ENCODE measurements at regions not wholly inside any gene's neighbourhood (a gene's known extent, or its start where the extent isn't known, plus 50 kb on each side); places are given as distances from the start of the nearest gene placed in this dataset.

DNA sequence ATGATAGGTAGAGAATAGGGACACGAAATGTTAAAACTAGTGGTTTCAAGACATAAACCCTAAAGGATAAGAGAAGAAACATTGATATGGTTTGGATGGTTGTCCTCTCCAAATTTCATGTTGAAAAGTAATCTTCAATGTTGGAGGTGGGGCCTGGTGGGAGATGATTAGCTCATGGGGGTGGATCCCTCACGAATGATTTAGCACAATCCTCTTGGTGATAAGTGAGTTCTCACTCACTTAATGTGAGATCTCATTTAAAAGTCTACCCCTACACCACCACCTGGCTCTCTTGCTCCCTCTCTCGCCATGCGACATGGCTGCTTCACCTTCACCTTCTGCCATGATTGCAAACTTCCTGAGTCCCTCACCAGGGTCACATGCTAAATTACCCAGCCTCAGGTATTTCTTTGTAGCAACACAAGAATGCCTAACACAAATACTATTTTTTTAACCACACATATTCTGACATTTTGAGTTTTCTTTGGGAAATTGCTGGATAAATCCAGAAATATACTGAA, 242.4 kb upstream of the PHF14 start:
- no peak for DNase-seq
- Histone ChIP-seq H3K4me3 (no peak overlapping the region), H3K27ac (no peak overlapping the region), H3K27me3 (no peaks in the 10 kb centered on the region), H3K4me1 (no peaks in the 10 kb centered on the region), H3K36me3 (no peaks in the 10 kb centered on the region), H3K9me3 (no peaks in the 10 kb centered on the region)
- intact Hi-C loops (cut with DNase I; ENCODE audit: low total_unique reads): no loop called here
- TF ChIP-seq, protein P1, sequence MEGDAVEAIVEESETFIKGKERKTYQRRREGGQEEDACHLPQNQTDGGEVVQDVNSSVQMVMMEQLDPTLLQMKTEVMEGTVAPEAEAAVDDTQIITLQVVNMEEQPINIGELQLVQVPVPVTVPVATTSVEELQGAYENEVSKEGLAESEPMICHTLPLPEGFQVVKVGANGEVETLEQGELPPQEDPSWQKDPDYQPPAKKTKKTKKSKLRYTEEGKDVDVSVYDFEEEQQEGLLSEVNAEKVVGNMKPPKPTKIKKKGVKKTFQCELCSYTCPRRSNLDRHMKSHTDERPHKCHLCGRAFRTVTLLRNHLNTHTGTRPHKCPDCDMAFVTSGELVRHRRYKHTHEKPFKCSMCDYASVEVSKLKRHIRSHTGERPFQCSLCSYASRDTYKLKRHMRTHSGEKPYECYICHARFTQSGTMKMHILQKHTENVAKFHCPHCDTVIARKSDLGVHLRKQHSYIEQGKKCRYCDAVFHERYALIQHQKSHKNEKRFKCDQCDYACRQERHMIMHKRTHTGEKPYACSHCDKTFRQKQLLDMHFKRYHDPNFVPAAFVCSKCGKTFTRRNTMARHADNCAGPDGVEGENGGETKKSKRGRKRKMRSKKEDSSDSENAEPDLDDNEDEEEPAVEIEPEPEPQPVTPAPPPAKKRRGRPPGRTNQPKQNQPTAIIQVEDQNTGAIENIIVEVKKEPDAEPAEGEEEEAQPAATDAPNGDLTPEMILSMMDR (IDR thresholded peaks at IDR 0.05): no peak
- TF ChIP-seq POLR2A (IDR thresholded peaks at IDR 0.05) (no peak), POLR2AphosphoS5 (IDR thresholded peaks at IDR 0.05) (no peak), EP300 (IDR thresholded peaks at IDR 0.05) (no peak)
- 65 to 77% (median 70%) methylated on average over 4 of the region's 4 CpGs for WGBS, 5 donors

DNA sequence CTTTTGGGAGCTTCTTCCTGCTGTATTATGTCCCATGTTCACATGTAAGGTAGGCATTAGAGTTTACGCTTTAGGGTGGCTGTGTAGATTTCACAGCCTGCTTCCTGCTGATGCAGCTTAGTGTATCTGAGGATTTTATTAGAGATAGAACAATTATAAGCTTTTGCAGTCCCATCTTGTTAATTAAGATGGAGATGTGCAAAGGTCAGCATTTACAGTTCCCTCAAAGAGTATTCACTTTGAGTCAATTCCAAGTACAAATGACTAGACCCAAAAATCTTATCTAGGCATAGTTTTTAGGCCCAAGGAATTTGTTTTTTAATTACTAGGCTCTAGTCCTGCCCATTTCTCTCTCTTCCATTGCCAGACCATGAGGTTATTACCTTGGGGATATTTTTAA, 239.9 kb upstream of the PHF14 start:
- intact Hi-C loops (cut with DNase I; ENCODE audit: low total_unique reads): no loop called here
- WGBS, 5 donors: 94 to 100% (median 99%) methylated on average over 1 of the region's 1 CpG
- no peaks in the 10 kb centered on the region for H3K27me3 ChIP-seq
- no peak overlapping the region for H3K27ac ChIP-seq
- no peaks in the 10 kb centered on the region for H3K9me3 ChIP-seq
- DNase-seq: no peak
- H3K36me3 ChIP-seq: no peaks in the 10 kb centered on the region
- no peaks in the 10 kb centered on the region for H3K4me1 ChIP-seq
- TF ChIP-seq EP300 (IDR thresholded peaks at IDR 0.05) (no peak), POLR2AphosphoS5 (IDR thresholded peaks at IDR 0.05) (no peak), POLR2A (IDR thresholded peaks at IDR 0.05) (no peak)
- TF ChIP-seq, protein P1 (IDR thresholded peaks at IDR 0.05): no peak
- H3K4me3 ChIP-seq: no peak overlapping the region

DNA sequence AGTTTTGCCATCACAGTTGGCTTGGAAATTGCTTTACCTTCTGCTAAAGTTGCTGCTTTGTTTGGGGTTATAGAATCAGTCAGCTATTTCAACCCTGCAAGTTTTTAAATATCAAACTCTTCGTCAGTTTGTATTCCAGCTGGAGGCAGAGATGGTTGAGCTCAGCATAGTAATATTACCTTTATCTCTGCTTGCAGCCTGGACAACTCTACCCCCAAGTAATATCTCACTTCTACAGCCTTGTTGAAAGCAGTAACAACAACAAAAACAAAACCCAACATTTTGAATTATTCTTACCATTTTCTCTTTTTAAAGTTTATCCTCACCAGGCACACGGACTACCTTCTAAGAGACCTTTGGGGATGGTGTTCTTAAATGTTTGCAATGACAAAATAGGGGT, 239.1 kb upstream of the PHF14 start:
- Histone ChIP-seq H3K4me1 (no peaks in the 10 kb centered on the region), H3K36me3 (no peaks in the 10 kb centered on the region), H3K9me3 (no peaks in the 10 kb centered on the region), H3K27ac (no peak overlapping the region), H3K4me3 (no peak overlapping the region), H3K27me3 (no peaks in the 10 kb centered on the region)
- intact Hi-C loops (cut with DNase I; ENCODE audit: low total_unique reads): no loop called here
- 73 to 81% (median 77%) methylated on average over 2 of the region's 2 CpGs for WGBS, 5 donors
- TF ChIP-seq POLR2AphosphoS5 (IDR thresholded peaks at IDR 0.05) (no peak), POLR2A (IDR thresholded peaks at IDR 0.05) (no peak), EP300 (IDR thresholded peaks at IDR 0.05) (no peak)
- TF ChIP-seq, protein P1 (IDR thresholded peaks at IDR 0.05): no peak
- no peak for DNase-seq

DNA sequence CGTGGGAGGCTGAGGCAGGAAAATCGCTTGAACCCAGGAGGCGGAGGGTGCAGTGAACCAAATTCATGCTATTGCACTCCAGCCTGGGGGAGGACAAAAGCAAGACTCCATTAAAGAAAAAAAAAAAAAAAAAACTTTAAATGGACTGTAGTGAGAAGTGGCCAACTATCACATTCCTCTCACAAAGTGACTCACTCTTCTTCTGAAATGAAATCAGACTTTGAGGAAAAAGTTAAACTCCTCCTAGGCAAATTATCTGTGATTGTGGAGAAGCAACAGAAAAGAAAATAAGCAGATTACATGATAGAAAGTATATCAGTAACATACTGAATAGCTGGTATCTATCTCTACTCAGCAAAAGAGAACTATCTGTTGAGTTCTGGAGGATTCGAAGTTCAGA, 234.3 kb upstream of the PHF14 start:
- no peaks in the 10 kb centered on the region for H3K27me3 ChIP-seq
- TF ChIP-seq POLR2AphosphoS5 (IDR thresholded peaks at IDR 0.05): no peak
- TF ChIP-seq EP300 (IDR thresholded peaks at IDR 0.05): no peak
- TF ChIP-seq, protein P1 (IDR thresholded peaks at IDR 0.05): no peak
- no peak for TF ChIP-seq POLR2A (IDR thresholded peaks at IDR 0.05)
- WGBS, 5 donors: 86 to 93% (median 89%) methylated on average over 4 of the region's 4 CpGs

More for the DNA sequence above, 234.3 kb upstream of the PHF14 start:
- no peak for DNase-seq
- no peak overlapping the region for H3K4me3 ChIP-seq
- no peaks in the 10 kb centered on the region for H3K4me1 ChIP-seq
- no peaks in the 10 kb centered on the region for H3K36me3 ChIP-seq
- H3K27ac ChIP-seq: no peak overlapping the region
- H3K9me3 ChIP-seq: peaks cover 0 to 5% (median 1%) of the 10 kb centered on the region in 4 donors
- intact Hi-C loops (cut with DNase I; ENCODE audit: low total_unique reads): no loop called here
